ENCODE measurements at regions not wholly inside any gene's neighbourhood (a gene's known extent, or its start where the extent isn't known, plus 50 kb on each side); places are given as distances from the start of the nearest gene placed in this dataset.
"Not testable (repeated sequence)": the region's sequence is repeated elsewhere in the genome, so short reads cannot be mapped to it uniquely, and the experiment has no call there.

DNA sequence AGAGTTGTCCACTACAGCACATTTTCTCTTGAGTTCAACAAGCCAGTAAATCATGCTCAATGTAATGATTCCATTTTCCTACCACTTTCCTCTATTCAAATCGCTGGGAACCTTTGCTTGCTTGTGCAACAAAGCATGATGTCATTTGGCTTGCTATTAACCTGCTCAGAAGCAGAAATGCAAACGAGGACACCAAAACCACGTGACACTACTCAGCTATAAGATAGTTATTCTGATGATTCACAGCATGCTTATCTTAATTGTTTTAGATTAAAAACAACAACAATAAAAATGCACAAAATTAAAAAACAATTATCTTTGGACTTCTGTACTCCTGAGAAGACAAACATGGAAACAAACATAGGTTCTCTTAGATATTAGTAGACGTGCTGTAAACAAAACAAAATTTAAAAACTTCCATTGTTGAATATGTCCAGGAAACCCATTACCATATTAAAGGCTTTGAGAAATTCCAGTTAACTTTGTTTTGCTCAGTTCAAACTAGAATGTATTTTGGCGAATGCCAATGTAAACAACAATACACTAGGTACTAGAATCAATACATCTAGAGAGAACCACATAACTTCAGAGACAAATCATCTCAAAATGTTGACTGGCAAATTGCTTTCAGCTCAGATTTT lies 77.5 kb upstream of the KRAS start:
- DNase-seq = peak; percentile 17

DNA sequence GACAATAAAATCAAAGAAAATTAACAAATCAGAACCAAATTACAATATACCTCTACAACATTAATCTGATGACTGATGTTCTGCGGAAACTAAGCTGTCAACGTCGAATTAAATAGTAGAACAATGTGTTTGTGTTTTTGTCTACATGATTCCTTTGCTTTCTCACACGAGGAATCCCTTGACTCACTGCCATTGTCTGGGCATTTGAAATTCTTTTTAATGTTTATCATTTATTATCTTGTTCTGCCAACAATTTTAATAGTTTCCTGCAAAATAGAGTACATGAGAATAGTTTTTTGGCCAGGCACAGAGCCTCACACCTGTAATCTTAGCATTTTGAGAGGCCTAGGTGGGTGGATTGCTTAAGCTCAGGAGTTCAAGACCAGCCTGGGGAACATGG lies 76.6 kb upstream of the KRAS start:
- no peak for DNase-seq

DNA sequence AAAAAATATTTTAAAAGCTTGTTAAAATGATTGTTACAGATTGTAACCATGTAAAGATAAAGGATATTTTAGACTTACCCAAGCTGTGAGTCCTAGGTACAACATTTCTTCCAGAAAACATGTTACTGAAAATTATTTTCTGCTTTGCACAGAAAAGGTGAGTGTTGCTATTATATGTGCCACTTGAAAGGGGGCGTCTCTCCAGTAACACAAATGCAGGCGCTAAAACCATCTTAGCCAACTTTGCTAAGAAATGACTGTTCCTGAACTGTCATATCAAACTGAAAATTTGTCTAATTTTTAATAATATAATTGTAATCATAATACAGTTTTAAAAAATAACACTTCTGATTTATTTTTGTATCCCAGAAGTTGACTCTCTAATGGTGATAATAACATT lies 75.6 kb upstream of the KRAS start:
- DNase-seq = no peak

DNA sequence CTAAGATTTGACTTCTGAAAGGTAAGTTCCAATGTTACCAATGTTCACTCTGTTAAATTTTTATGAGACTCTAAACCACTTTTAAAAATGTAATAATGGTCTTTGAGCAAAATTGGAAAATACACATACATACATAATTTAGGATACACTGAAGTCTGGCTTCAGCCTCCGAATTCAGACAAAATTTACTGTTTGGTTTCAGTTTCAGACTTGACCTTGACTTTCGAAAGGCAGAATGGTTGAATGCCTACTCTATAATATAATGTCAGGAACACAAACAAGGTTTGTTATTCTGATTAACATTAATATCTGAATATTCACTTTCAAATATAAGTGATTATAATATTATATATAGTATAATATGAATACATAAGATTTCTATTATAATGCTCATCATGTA lies 74.1 kb upstream of the KRAS start:
- no peak for DNase-seq

DNA sequence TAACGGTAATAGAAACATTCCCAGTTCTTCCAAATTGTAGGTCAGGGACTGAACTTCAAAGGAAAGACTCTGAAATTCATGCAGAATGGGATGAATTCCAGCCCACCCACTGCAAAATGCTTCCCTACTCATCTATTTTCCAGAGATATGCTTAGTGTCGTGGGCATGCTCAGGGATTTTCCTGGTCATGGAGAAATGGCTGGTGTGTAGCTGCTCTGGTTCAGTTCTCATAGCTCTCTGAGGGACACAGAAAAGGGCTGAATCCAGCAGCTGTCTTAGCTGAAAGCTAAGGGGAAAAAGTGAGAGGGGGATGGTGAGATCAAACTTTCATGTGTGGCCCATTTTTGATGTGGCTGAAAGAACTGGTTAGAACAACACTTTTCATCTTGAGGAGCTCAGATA lies 72.9 kb upstream of the KRAS start:
- peak; percentile 13 for DNase-seq

DNA sequence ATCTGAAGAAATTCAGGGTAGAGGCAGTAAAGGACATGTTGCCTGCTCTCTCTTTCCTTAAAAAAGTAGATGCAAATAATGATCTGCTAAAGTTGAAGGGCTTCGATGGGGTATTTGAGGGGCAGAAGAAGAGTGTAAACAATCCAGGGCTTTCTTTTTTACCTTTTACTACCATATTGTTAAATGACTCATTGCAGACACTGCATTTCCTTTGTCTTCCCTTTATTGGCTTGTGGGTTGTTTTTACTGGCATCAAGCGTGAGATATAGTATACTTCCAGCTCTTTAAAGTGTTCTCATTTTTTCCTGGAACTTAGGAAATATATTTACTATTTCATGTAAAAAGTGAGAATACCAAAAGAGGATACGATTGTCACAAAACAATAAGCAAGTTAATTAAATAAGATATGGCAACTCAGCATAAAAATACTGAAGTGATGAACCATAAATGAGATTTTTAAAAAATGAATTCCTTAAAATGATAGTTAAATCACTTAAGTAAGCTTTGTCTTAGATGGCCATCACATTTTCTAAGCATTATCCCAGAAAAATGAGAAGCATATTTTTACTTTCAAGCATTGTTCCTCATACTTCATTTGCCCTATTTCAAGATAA lies 72.3 kb upstream of the KRAS start:
- peak; percentile 46 for DNase-seq

DNA sequence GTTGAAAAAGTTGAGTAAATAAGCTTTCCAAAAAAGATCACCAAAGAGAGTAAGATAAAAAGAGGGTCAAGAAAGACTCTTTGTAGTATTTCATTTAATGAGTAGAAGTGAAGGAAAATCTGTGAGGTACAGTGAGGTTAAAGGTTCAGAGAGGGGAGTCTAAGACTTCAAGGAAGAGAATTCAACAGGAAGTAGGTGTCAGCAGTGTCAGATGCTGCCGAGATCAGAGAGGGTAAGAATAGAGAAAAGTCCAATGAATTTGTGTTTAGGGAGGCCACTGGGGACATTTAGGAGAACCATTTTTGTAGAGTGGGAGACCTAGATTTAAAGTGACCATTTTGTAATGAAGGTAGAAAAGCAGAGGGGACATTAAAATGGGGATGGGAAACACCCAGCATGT lies 71.6 kb upstream of the KRAS start:
- no peak for DNase-seq

DNA sequence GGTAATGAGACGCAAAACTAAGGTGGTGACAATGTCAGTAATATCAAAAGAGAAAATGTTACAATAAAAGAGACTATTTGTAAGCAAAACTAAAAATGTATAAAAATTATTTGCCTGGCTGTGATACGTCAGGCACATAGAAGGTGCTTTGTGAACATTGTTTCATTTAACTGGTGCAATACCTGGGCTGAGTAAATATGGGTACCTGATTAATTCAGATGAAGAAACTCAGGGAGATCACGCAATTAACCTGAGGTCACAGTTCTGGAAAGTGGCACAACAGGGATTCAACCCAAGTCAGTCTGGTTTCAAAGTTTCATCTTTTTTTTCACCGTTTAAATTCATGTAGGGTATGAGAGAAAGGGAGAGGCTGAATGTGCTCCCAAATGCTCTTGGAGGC lies 71.0 kb upstream of the KRAS start:
- no peak for DNase-seq

DNA sequence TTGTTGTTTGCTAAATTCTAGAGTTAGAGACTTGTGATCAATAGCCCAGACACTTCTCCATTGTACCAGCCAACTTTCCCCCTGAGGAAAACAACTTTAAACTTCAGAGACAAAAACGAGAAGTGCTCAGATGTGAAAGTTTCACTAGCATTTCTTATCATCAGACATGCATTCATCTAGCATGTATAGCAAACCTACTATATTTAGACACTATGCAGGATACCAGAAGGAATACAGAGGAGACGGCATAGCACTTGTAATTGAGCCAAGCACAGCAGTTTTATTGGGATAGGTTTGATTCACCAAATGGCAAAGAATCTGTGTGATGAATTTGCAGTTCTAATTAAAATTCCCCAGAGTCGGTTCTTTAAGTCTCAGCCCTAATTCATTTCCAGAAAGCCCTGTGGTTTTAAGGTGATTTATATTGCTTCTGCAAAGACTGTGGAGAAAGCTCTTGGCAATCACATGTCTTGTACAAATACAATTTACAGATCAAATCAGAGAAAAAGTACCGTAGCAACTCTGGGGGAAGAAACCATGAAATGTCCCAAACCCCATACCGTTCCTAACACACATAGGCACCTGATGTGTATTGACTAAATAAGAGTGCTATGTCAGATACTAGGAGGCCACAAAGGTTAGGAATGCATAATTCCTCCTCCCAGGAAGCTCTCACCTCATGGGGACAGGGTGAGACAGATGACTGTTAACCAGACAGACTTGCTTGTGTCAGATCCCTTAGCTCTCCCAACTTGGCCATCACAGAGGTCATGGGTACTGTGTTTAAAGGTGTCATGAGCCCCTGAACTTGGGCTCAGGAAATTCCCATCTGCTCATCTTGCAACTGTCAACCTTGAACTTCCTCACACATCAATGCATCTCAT lies 69.6 kb upstream of the KRAS start:
- no peak for DNase-seq

DNA sequence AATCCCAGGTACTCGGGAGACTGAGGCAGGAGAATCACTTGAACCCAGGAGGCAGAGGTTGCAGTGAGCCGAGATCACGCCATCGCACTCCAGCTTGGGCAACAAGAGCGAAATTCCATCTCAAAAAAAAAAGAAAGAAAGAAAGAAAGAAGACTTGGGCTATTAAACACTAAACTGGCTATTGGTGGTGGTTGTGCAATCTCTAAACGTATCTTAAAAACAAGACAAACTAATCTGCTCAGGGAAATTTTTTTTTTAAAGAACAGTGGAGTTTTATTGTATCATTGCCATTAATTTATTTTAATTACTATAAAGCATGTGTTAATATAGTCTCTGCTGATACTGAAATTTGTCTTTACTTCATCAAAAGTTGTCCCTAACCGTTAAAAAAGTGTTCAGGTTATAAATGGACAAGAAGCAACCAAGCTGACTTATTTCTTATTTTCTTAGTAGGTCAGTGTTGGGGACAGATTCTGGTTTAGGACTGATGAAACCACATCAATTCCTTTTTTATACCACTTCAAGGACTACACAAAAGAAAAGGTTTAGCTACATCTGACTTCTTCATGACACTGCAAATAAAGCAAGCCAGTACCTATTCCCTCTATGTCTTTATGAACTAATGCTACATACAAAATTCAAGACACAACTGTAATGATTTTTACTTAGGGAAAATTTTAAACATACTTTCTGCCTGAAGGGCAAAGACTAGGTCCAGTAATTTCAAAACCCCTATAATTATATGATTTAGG lies 68.7 kb upstream of the KRAS start:
- DNase-seq = no peak

DNA sequence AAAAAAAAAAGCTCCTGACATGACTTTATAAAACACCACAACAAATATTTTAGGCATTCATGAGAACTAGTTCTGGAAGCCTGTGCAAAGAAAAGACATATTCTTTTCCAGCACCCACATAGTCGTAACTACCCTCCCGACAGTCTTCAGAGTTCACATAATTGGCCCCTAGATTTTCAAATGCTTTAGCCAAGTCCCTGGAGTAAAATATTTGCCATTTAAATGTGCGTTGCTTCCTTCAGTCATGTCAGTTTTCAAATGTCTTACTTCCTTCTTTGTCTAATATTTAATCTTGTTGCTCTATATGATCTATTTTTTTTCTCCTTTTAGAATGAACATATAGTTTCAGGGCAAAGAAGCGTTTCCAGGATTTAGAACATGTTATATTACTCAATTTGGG lies 66.8 kb upstream of the KRAS start:
- DNase-seq = no peak

DNA sequence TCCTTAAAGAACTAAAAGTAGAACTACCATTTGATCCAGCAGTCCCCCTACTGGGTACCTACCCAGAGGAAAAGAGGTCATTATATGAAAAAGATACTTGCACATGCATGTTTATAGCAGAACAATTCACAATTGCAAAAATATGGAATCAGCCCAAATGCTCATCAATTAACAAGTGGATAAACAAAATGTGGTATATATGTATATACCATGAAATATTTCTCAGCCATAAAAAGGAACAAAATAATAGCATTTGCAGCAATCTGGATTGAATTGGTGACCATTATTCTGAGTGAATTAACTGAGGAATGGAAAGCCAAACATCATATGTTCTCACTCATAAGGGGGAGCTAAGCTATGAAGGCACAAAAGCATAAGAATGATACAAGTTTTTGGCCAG lies 64.7 kb upstream of the KRAS start:
- DNase-seq = no peak

DNA sequence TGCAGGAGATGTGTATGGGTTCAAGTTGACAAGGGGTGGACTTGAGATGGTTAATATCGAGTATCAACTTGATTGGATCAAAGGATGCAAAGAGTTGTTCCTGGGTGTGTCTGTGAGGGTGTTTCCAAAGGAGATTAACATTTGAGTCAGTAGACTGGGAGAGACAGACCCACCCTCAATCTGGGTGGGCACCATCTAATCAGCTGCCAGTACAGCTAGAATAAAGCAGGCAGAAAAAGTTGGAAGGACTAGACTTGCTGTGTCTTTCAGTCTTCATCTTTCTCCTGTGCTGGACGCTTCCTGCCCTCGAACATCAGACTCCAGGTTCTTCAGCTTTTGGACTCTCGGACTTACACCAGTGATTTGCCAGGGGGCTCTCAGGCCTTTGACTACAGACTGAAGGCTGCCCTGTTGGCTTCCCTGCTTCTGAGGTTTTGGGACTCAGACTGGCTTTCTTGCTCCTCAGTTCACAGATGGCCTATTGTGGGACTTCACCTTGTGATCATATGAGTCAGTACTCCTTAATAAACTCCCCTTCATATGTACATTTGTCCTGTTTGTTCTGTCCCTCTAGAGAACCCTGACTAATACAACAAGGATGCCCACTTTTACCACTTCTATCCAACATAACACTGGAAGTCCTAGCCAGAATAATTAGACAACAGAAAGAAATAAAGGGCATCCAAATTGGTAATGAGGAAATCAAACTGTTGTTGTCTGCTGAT lies 62.7 kb upstream of the KRAS start:
- DNase-seq = not testable (repeated sequence)

DNA sequence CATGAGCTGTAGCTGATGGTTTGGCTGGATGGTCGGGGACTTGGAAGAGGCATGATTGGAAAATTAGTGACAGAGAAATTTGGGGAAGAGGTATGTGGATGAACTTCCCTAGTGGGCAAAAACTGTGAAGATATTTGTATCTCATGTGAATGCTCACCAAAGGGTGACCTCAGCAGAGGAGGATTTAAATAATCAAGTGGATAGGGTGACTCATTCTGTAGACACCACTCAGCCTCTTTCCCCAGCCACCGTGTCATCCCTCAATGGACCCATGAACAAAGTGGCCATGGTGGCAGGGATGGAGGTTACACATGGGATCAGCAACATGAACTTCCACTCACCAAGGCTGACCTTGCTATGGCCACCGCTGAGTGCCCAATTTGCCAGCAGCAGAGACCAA lies 60.8 kb upstream of the KRAS start:
- no peak for DNase-seq

DNA sequence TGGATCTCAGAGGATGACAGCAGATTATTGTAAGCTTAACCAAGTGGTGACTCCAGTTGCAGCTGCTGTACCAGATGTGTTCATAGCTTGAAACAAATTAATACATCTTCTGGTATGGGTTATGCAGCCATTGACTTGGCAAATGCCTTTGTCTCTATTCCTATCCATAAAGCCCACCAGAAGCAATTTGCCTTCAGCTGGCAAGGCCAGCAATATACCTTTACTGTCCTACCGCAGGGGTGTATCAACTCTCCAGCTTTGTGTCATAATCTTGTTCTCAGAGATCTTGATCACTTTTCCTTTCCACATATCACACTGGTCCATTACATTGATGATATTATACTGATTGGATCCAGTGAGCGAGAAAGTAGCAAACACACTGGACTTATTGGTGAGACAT lies 59.3 kb upstream of the KRAS start:
- not testable (repeated sequence) for DNase-seq

DNA sequence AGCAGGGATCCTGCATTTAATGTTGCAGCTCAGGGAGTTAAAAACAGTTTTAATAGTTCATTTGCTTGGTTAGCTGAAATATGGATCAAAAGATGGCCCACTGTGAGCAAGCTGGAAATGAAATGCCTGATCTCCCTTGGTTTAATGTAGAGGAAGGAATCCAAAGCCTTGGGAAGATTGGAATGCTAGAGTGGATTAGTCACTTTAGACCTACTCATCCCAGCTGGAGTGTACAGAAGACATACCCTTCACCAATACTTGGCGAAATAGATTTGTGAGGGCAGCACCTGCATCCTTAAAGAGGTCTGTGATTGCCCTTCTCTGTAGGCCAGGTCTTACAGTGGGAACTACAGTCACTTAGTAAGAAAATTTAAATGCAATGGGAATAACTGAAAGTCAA lies 58.0 kb upstream of the KRAS start:
- no peak for DNase-seq

DNA sequence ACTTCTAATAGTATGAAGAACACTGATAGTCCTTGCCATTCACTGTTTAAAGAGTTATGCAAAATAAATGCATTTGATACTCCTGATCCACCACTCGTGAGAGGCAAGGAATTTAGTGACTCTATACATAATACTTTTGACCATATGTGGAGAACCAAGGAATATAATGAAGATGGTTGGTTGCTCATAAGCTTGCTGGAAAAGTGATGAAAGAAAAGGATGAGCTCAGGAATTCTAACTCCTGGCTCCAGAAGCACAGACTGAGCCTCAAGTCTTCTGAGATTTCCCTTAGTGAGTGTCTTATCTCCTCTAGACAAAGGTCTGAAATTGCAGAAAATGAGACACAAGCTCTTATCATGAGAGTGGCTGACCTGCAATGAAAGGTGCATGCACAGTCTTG lies 57.1 kb upstream of the KRAS start:
- DNase-seq = no peak

DNA sequence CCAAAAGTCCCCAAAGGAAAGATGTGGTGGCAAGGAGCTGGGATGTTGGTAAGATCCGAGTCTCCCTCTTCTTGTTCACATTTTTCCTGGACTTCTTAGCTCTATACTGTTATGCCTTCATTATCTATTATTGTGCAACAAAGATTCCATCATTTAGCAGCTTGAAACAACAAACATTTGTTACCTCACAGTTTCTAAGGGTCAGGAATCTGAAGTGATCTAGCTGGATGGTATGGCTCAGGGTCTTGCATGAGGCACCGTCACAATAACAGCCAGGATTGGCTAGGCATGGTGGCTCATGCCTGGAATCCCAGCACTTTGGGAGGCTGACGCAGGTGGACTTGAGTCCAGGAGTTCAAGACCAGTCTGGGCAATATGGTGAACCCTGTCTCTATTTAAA lies 51.1 kb upstream of the KRAS start:
- DNase-seq = no peak

All from tongue (tissue), 1 donor.